WI38 (cell line): ENCODE measurements at regions not wholly inside any gene's neighbourhood (a gene's known extent, or its start where the extent isn't known, plus 50 kb on each side); places are given as distances from the start of the nearest gene placed in this dataset.

Source experiments
- H3K4me3 ChIP-seq: 2 replicates; pipeline ENCODE4 v1.5.1; 2011; ENCODE audit warnings: low read depth, mild to moderate bottlenecking, control low read depth, low read length
- CTCF ChIP-seq: IDR thresholded peaks from 2 replicates; pipeline ENCODE4 v1.5.1; 2012; ENCODE audit warnings: low read depth, mild to moderate bottlenecking, control low read depth, low read length

- no peak for TF ChIP-seq CTCF
- H3K4me3 ChIP-seq, result no peak overlapping the region
Observed at GRCh38 chr9:108637340-108637739, 218.4 kb downstream of the ACTL7B start.

DNA sequence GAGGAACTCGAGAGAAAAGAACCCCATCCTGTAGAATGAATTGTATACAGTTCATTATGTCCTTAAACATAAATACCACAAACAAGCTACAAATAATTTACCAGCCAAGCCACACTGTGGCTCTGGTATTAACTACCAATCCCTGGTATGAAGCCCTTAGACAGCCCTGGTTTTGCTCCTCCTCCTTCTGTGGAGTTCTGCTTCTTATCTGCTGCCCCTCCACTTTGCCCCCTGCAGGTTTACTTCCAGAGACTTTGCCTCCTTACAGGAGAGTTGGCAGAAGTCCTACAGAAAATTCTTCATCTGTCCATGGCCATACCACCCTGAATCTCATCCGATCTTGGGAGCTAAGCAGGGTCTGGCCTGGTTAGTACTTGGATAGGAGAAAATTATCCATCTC lies 219.8 kb downstream of the ACTL7B start:
- TF ChIP-seq CTCF, result no peak
- no peak overlapping the region for H3K4me3 ChIP-seq

GRCh38 chr9:108634672-108635462 lies 220.9 kb downstream of the ACTL7B start:
- no peak for TF ChIP-seq CTCF

DNA sequence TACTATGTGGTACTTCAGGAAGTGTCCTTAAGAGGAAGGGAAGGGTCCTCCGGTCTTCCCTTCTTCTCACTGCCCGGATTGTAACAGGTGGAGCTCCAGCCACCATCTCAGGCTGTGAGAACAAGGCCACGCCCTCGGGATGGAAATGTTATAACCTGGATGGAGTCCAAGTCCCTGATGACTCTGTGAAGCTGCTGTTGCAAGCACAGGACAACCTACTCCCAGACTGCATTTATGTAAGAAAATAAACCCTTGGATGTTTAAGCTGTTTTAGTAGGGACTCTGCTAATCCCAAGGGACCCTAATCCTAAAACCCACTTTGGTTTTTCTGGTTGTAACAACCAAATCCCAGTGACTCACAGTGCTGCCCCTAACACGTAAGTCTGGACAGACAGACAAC lies 221.6 kb downstream of the ACTL7B start:
- no peak overlapping the region for H3K4me3 ChIP-seq
- no peak for TF ChIP-seq CTCF

More at GRCh38 chr9:108634672-108635462, 220.9 kb downstream of the ACTL7B start:
- no peak overlapping the region for H3K4me3 ChIP-seq

- TF ChIP-seq CTCF, result no peak
- H3K4me3 ChIP-seq, result no peak overlapping the region
Observed at GRCh38 chr9:108631496-108632285, 224.1 kb downstream of the ACTL7B start.

GRCh38 chr9:108628316-108628715 lies 227.5 kb downstream of the ACTL7B start:
- TF ChIP-seq CTCF, result no peak

GRCh38 chr9:108626743-108627142 lies 229.0 kb downstream of the ACTL7B start:
- no peak overlapping the region for H3K4me3 ChIP-seq
- TF ChIP-seq CTCF, result no peak

More at GRCh38 chr9:108628316-108628715, 227.5 kb downstream of the ACTL7B start:
- H3K4me3 ChIP-seq, result no peak overlapping the region
